Astrocyte (in vitro differentiated cells and primary cell): ENCODE measurements at regions not wholly inside any gene's neighbourhood (a gene's known extent, or its start where the extent isn't known, plus 50 kb on each side); places are given as distances from the start of the nearest gene placed in this dataset.

Experiments
- DNase-seq: peaks from one replicate; pipeline ENCODE4 v3.0.0-alpha.2; 2010; ENCODE audit warnings: low read depth
- FAIRE-seq: peaks from 2 replicates; lab custom pipeline; 2011; peaks lifted over from hg19 to GRCh38; lab: Jason Lieb, UNC
- H2AFZ ChIP-seq: 2 replicates; pipeline ENCODE4 v1.6.0; 2012; ENCODE audit warnings: low read depth, low read length, inconsistent platforms
- H3K27ac ChIP-seq: 2 replicates; pipeline ENCODE4 v1.5.1; 2011; ENCODE audit warnings: low read depth, low read length, inconsistent platforms
- H3K27me3 ChIP-seq: 2 replicates; pipeline ENCODE4 v1.6.0; 2011; ENCODE audit warnings: low read length, inconsistent platforms; ENCODE audit not compliant: insufficient read depth
- H3K36me3 ChIP-seq: 2 replicates; pipeline ENCODE4 v1.5.1; 2011; ENCODE audit warnings: low read length, inconsistent platforms; ENCODE audit not compliant: insufficient read depth
- H3K4me1 ChIP-seq: 2 replicates; pipeline ENCODE4 v1.5.1; 2011; ENCODE audit warnings: low read length, inconsistent platforms; ENCODE audit not compliant: insufficient read depth
- H3K4me2 ChIP-seq: 2 replicates; pipeline ENCODE4 v1.6.0; 2012; ENCODE audit warnings: low read length, inconsistent platforms
- H3K4me3 ChIP-seq: 2 replicates; pipeline ENCODE4 v1.5.1; 2011; ENCODE audit warnings: low read depth, mild to moderate bottlenecking, low read length, inconsistent platforms; ENCODE audit not compliant: insufficient read depth
- H3K79me2 ChIP-seq: 2 replicates; pipeline ENCODE4 v1.6.0; 2012; ENCODE audit warnings: mild to moderate bottlenecking, low read length, inconsistent platforms; ENCODE audit not compliant: insufficient read depth
- H3K9ac ChIP-seq: 2 replicates; pipeline ENCODE4 v1.6.0; 2012; ENCODE audit warnings: mild to moderate bottlenecking, low read length, inconsistent platforms
- H3K9me3 ChIP-seq: 2 replicates; pipeline ENCODE4 v1.5.1; 2012; ENCODE audit warnings: low read depth, mild to moderate bottlenecking, low read length, inconsistent platforms; ENCODE audit not compliant: insufficient read depth
- H4K20me1 ChIP-seq: 2 replicates; pipeline ENCODE4 v1.6.0; 2012; ENCODE audit warnings: low read length, inconsistent platforms; ENCODE audit not compliant: insufficient read depth
- H3K27ac Mint-ChIP-seq: one replicate; pipeline ENCODE4 v1.8.0; 2021; ENCODE audit warnings: mild to moderate bottlenecking, mixed read lengths; ENCODE audit not compliant: unreplicated experiment
- H3K27me3 Mint-ChIP-seq: one replicate; pipeline ENCODE4 v1.8.0; 2021; ENCODE audit warnings: low read depth, mixed read lengths; ENCODE audit not compliant: unreplicated experiment
- H3K36me3 Mint-ChIP-seq: one replicate; pipeline ENCODE4 v1.8.0; 2021; ENCODE audit warnings: low read depth, mixed read lengths; ENCODE audit not compliant: unreplicated experiment
- H3K4me1 Mint-ChIP-seq: one replicate; pipeline ENCODE4 v1.8.0; 2021; ENCODE audit warnings: low read depth, mixed read lengths; ENCODE audit not compliant: unreplicated experiment
- H3K4me3 Mint-ChIP-seq: one replicate; pipeline ENCODE4 v1.8.0; 2021; ENCODE audit warnings: mild to moderate bottlenecking, moderate library complexity, mixed read lengths; ENCODE audit not compliant: unreplicated experiment
- H3K9me3 Mint-ChIP-seq: one replicate; pipeline ENCODE4 v1.8.0; 2021; ENCODE audit warnings: mild to moderate bottlenecking, mixed read lengths; ENCODE audit not compliant: unreplicated experiment
- CTCF ChIP-seq: IDR thresholded peaks from 2 replicates; pipeline ENCODE4 v1.5.1; 2011; ENCODE audit warnings: low read depth, mild to moderate bottlenecking, inconsistent platforms, low read length, moderate library complexity; ENCODE audit not compliant: insufficient read depth
- EZH2 ChIP-seq: IDR thresholded peaks from 2 replicates; pipeline ENCODE4 v1.6.1; 2012; ENCODE audit warnings: mild to moderate bottlenecking, low read length, inconsistent platforms; ENCODE audit not compliant: insufficient read depth

- H3K4me3 Mint-ChIP-seq: no peak overlapping the region
- no peaks in the 10 kb centered on the region for H3K9me3 Mint-ChIP-seq
- no peak for FAIRE-seq
- no peaks in the 10 kb centered on the region for H3K36me3 ChIP-seq
- H3K36me3 Mint-ChIP-seq: no peaks in the 10 kb centered on the region
- no peaks in the 10 kb centered on the region for H3K9me3 ChIP-seq
- no peak overlapping the region for H3K27ac ChIP-seq
- DNase-seq: no peak
- no peak overlapping the region for H2AFZ ChIP-seq
- no peaks in the 10 kb centered on the region for H3K27me3 ChIP-seq
- no peak overlapping the region for H3K4me2 ChIP-seq
- H3K4me1 Mint-ChIP-seq: no peaks in the 10 kb centered on the region
- no peak overlapping the region for H3K27ac Mint-ChIP-seq
- TF ChIP-seq CTCF (no peak), EZH2 (no peak)
- no peaks in the 10 kb centered on the region for H3K79me2 ChIP-seq
- no peaks in the 10 kb centered on the region for H3K4me1 ChIP-seq
- no peaks in the 10 kb centered on the region for H3K27me3 Mint-ChIP-seq
- no peak overlapping the region for H3K4me3 ChIP-seq
- H3K9ac ChIP-seq: no peak overlapping the region
- H4K20me1 ChIP-seq: no peaks in the 10 kb centered on the region
These were observed 1065.8 kb upstream of the MIR17HG start for GRCh38 chr13:90281709-90282108.

GRCh38 chr13:90287521-90287920 is 1060.0 kb upstream of the MIR17HG start:
- FAIRE-seq (no peak), DNase-seq (no peak)
- Mint-ChIP-seq H3K27me3 (peaks cover 4% of the 10 kb centered on the region), H3K36me3 (no peaks in the 10 kb centered on the region), H3K27ac (no peak overlapping the region), H3K4me3 (no peak overlapping the region), H3K4me1 (no peaks in the 10 kb centered on the region), H3K9me3 (peaks cover 6% of the 10 kb centered on the region)
- Histone ChIP-seq H3K79me2 (no peaks in the 10 kb centered on the region), H2AFZ (no peak overlapping the region), H3K4me2 (no peak overlapping the region), H3K27me3 (no peaks in the 10 kb centered on the region), H3K4me3 (no peak overlapping the region), H3K4me1 (no peaks in the 10 kb centered on the region), H4K20me1 (no peaks in the 10 kb centered on the region), H3K9me3 (no peaks in the 10 kb centered on the region), H3K9ac (no peak overlapping the region), H3K27ac (no peak overlapping the region), H3K36me3 (no peaks in the 10 kb centered on the region)
- TF ChIP-seq CTCF: no peak

DNA sequence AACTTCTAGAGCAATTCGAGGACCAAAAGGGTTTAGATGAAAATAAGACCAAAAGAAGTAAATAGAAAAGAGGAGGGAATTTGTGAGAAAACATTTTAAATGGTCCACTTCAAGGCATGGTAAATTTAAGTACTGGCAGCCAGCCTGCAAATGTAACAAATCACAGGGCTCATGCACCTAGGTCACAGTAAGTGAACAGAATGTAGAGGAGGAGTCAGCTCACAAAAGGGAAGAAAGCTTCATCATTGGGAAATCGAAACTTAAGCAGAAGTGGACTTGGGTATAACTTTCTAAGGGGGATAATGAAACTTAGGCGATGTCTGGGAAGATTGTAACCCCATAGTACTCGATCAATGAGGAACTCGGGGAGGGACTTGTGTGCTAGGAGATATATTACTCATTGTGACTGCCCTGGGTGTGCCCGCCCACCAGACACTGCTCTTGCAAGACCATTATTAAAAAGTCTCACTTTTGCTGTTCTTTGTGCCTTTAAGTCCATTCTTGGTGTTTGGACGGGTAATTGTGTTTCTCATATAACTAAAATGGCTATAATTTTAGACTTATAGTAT is 1053.6 kb upstream of the MIR17HG start:
- H2AFZ ChIP-seq: no peak overlapping the region
- Mint-ChIP-seq H3K4me1 (no peaks in the 10 kb centered on the region), H3K4me3 (no peak overlapping the region)

More for the DNA sequence above, 1053.6 kb upstream of the MIR17HG start:
- Histone ChIP-seq H3K36me3 (no peaks in the 10 kb centered on the region), H3K4me1 (no peaks in the 10 kb centered on the region), H3K4me2 (no peak overlapping the region), H3K27me3 (no peaks in the 10 kb centered on the region), H4K20me1 (no peaks in the 10 kb centered on the region), H3K27ac (no peak overlapping the region), H3K4me3 (no peak overlapping the region), H3K79me2 (no peaks in the 10 kb centered on the region), H3K9ac (no peak overlapping the region), H3K9me3 (no peaks in the 10 kb centered on the region)
- Mint-ChIP-seq H3K9me3 (peaks cover 2% of the 10 kb centered on the region), H3K27ac (no peak overlapping the region), H3K36me3 (no peaks in the 10 kb centered on the region), H3K27me3 (no peaks in the 10 kb centered on the region)
- TF ChIP-seq CTCF (no peak), EZH2 (no peak)
- DNase-seq (no peak), FAIRE-seq (no peak)
